ENCODE measurements at regions not wholly inside any gene's neighbourhood (a gene's known extent, or its start where the extent isn't known, plus 50 kb on each side); places are given as distances from the start of the nearest gene placed in this dataset.

GRCh38 chr13:34035178-34035577 is 217.2 kb downstream of the RFC3 start:
- Histone ChIP-seq H3K36me3 (no peaks in the 10 kb centered on the region), H3K27me3 (no peaks in the 10 kb centered on the region), H3K4me3 (no peak overlapping the region), H3K9me3 (peaks cover 0 to 7% (median 0%) of the 10 kb centered on the region in 12 donors), H3K27ac (no peak overlapping the region), H3K4me1 (no peaks in the 10 kb centered on the region)
- ATAC-seq (no peak), DNase-seq (no peak)
- 87 to 92% (median 88%) methylated on average over 4 of the region's 4 CpGs for WGBS, 4 donors
- intact Hi-C loops (cut with DNase I), result loop anchor here in 2 of 10 donors (5.0 to 10.0 kb wide), 2 partner anchors 58 to 60 kb away; no protein-coding TSS in a partner anchor
- TF ChIP-seq CTCF (IDR thresholded peaks at IDR 0.05) (no peak), POLR2A (IDR thresholded peaks at IDR 0.05) (no peak)

- Histone ChIP-seq H3K4me3 (no peak overlapping the region), H3K4me1 (no peaks in the 10 kb centered on the region), H3K27me3 (no peaks in the 10 kb centered on the region), H3K36me3 (no peaks in the 10 kb centered on the region), H3K9me3 (peaks cover 0 to 7% (median 0%) of the 10 kb centered on the region in 12 donors), H3K27ac (no peak overlapping the region)
- TF ChIP-seq POLR2A (IDR thresholded peaks at IDR 0.05) (no peak), CTCF (IDR thresholded peaks at IDR 0.05) (no peak)
- DNase-seq (no peak), ATAC-seq (no peak)
- WGBS, 4 donors, result 86 to 91% (median 88%) methylated on average over 3 of the region's 3 CpGs
- intact Hi-C loops (cut with DNase I), result loop anchor here in 2 of 10 donors (5.0 to 10.0 kb wide), 2 partner anchors 58 to 61 kb away; no protein-coding TSS in a partner anchor
Measured at GRCh38 chr13:34035676-34036325, 217.9 kb downstream of the RFC3 start.

GRCh38 chr13:34037636-34038540 is 219.9 kb downstream of the RFC3 start:
- intact Hi-C loops (cut with DNase I), result loop anchor here in 2 of 10 donors (5.0 to 10.0 kb wide), 2 partner anchors 61 to 63 kb away; no protein-coding TSS in a partner anchor
- WGBS, 4 donors, result 85 to 90% (median 85%) methylated on average over 7 of the region's 7 CpGs

More at GRCh38 chr13:34037636-34038540, 219.9 kb downstream of the RFC3 start:
- no peaks in the 10 kb centered on the region for H3K36me3 ChIP-seq
- ATAC-seq, result no peak
- no peak overlapping the region for H3K27ac ChIP-seq
- TF ChIP-seq CTCF (IDR thresholded peaks at IDR 0.05) (no peak), POLR2A (IDR thresholded peaks at IDR 0.05) (no peak)
- H3K4me1 ChIP-seq, result no peaks in the 10 kb centered on the region
- no peaks in the 10 kb centered on the region for H3K27me3 ChIP-seq
- no peak overlapping the region for H3K4me3 ChIP-seq
- peaks cover 0 to 7% (median 0%) of the 10 kb centered on the region in 12 donors for H3K9me3 ChIP-seq
- DNase-seq, result no peak

Measured in heart left ventricle (tissue), 16 donors.